ENCODE measurements at regions not wholly inside any gene's neighbourhood (a gene's known extent, or its start where the extent isn't known, plus 50 kb on each side); places are given as distances from the start of the nearest gene placed in this dataset.

DNA sequence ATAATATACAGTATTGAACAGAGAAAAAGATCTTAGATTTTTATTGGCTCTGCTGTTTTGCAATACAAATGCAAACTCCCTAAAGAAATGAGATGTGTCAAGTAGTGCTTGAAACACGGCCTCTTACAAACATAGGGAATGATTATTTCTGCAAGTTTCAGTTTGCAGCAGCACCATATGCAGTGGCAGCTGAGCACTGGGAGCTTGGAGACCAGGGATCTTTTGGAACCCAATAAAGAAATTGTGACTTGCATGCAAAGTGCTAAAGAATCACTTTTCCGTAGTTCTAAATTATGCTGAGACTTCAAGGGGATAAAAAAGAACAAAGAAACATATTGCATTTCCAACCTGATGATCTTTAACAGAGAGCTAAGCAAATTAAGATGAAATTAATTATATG lies 674.6 kb upstream of the ZNF608 start:
- TF ChIP-seq, protein P1, sequence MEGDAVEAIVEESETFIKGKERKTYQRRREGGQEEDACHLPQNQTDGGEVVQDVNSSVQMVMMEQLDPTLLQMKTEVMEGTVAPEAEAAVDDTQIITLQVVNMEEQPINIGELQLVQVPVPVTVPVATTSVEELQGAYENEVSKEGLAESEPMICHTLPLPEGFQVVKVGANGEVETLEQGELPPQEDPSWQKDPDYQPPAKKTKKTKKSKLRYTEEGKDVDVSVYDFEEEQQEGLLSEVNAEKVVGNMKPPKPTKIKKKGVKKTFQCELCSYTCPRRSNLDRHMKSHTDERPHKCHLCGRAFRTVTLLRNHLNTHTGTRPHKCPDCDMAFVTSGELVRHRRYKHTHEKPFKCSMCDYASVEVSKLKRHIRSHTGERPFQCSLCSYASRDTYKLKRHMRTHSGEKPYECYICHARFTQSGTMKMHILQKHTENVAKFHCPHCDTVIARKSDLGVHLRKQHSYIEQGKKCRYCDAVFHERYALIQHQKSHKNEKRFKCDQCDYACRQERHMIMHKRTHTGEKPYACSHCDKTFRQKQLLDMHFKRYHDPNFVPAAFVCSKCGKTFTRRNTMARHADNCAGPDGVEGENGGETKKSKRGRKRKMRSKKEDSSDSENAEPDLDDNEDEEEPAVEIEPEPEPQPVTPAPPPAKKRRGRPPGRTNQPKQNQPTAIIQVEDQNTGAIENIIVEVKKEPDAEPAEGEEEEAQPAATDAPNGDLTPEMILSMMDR (IDR thresholded peaks at IDR 0.05) = no peak
- TF ChIP-seq EP300 (IDR thresholded peaks at IDR 0.05) (no peak), POLR2A (IDR thresholded peaks at IDR 0.05) (no peak)

Measured in tibial nerve (tissue), 4 donors.